ENCODE measurements at regions not wholly inside any gene's neighbourhood (a gene's known extent, or its start where the extent isn't known, plus 50 kb on each side); places are given as distances from the start of the nearest gene placed in this dataset.

- peak; percentile 14 for DNase-seq (ENCODE audit: low read depth)
- no peak overlapping the region for H3K4me3 ChIP-seq (replicated peaks; ENCODE audit: low read depth, low read length)
- TF ChIP-seq, protein P1, sequence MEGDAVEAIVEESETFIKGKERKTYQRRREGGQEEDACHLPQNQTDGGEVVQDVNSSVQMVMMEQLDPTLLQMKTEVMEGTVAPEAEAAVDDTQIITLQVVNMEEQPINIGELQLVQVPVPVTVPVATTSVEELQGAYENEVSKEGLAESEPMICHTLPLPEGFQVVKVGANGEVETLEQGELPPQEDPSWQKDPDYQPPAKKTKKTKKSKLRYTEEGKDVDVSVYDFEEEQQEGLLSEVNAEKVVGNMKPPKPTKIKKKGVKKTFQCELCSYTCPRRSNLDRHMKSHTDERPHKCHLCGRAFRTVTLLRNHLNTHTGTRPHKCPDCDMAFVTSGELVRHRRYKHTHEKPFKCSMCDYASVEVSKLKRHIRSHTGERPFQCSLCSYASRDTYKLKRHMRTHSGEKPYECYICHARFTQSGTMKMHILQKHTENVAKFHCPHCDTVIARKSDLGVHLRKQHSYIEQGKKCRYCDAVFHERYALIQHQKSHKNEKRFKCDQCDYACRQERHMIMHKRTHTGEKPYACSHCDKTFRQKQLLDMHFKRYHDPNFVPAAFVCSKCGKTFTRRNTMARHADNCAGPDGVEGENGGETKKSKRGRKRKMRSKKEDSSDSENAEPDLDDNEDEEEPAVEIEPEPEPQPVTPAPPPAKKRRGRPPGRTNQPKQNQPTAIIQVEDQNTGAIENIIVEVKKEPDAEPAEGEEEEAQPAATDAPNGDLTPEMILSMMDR (IDR thresholded peaks at IDR 0.05; ENCODE audit: low read length, missing control alignments): no peak
Observed at GRCh38 chr1:232891656-232892317, 58.6 kb upstream of the NTPCR start.

- TF ChIP-seq, protein P1 (IDR thresholded peaks at IDR 0.05; ENCODE audit: low read length, missing control alignments): no peak
- H3K4me3 ChIP-seq (replicated peaks; ENCODE audit: low read depth, low read length): no peak overlapping the region
- DNase-seq (ENCODE audit: low read depth): no peak
Observed at GRCh38 chr1:232893481-232894313, 56.7 kb upstream of the NTPCR start.

DNA sequence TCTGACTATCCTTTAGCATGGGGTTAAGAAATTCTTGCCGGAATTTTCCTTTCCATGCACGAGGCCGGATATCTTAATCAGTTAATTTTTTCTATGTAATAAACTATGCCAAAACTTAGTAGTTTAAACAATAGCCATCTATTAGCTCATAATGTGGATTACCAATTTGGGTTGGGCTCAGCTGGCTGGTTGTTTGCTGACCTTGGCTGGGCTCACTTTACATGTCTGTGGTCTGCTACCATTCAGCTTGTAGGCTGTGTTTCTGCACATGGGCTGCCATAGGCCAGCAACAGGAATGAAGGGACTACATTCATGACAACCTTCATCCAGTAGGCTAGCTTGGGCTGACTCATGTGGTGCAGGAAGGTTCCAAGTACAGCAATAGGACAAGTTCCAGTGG lies 56.0 kb upstream of the NTPCR start:
- DNase-seq (ENCODE audit: low read depth): no peak
- TF ChIP-seq, protein P1 (IDR thresholded peaks at IDR 0.05; ENCODE audit: low read length, missing control alignments): no peak
- H3K4me3 ChIP-seq (replicated peaks; ENCODE audit: low read depth, low read length): no peak overlapping the region

DNA sequence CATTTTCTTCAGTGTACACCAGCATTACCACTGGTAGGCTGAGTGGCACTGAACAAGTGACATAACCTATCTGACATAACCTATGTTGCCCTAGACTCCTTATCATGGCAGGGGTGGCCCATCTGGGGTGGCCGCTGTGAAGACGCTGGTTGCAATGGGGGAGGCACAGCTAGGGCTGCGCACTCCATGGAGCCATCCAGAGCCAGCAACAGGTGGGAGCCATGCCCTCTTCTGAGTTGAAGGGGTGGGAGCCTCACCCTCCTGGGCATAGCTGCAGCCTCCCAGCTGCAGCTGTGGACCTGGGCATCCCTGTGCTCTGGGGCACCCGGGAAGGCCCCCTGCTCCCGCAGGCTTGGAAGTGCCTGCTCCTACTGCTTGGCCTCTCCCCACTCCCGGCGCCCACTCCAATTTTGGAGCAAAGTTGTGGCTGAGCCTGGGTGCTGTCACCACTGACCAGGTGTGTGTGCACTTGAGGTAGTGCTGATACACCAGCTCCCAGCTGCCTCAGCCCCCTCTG lies 52.4 kb upstream of the NTPCR start:
- TF ChIP-seq, protein P1 (IDR thresholded peaks at IDR 0.05; ENCODE audit: low read length, missing control alignments): no peak
- DNase-seq (ENCODE audit: low read depth): no peak
- no peak overlapping the region for H3K4me3 ChIP-seq (replicated peaks; ENCODE audit: low read depth, low read length)

DNA sequence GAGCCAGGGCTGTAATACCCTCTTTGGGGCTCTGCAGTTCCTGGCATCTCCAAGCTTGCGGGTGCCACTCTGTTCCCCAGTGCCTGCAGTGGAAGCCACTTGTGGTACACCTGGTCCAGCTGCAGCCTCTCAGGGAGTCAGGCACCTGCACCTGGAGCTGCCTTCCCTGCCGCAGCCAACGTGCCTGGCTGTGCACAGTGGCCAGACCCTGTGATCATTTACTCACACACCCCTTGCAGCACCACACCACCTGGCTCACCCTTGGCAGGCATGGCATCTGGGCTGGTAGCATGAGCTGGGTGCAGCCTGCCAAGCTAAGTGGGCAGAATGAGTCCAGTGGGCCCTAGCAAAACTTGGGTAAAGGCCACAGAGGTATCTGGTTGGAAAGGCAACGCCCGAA lies 51.1 kb upstream of the NTPCR start:
- no peak for DNase-seq (ENCODE audit: low read depth)
- TF ChIP-seq, protein P1 (IDR thresholded peaks at IDR 0.05; ENCODE audit: low read length, missing control alignments): no peak
- no peak overlapping the region for H3K4me3 ChIP-seq (replicated peaks; ENCODE audit: low read depth, low read length)

- no peak for DNase-seq (ENCODE audit: low read depth)
- H3K4me3 ChIP-seq (replicated peaks; ENCODE audit: low read depth, low read length): no peak overlapping the region
- TF ChIP-seq, protein P1 (IDR thresholded peaks at IDR 0.05; ENCODE audit: low read length, missing control alignments): no peak
Observed at GRCh38 chr1:232899839-232900238, 50.6 kb upstream of the NTPCR start.

All from fibroblast of pulmonary artery (primary cell).